K562 (cell line): ENCODE measurements at regions not wholly inside any gene's neighbourhood (a gene's known extent, or its start where the extent isn't known, plus 50 kb on each side); places are given as distances from the start of the nearest gene placed in this dataset.

ENCODE experiments used
- ATAC-seq: fragments of 200-7000 bp; cut with Tn5 transposase; 3 replicates; pipeline ENCODE4 v1.9.1; 2020; ENCODE audit warnings: moderate library complexity
- BruUV-seq: library from RNA; stranded (reverse); fragments of 400-500 nt; replicated peaks from 2 replicates; lab custom pipeline; 2021; lab: Mats Ljungman, UMichigan
- CTCF ChIA-PET: fragments of 300-600 bp; formaldehyde crosslinking; extraction: SDS; loops from one replicate; lab custom pipeline; 2021; ENCODE audit warnings: low intra/inter-chr PET ratio; lab: Yijun Ruan, JAX
- POLR2A ChIA-PET: fragments of 300-600, 350-650 bp; sonication (Branson Sonifier 250); formaldehyde crosslinking; extraction: SDS; loops from one replicate; lab custom pipeline; 2021; ENCODE audit warnings: antibody characterized with exemption, inconsistent platforms; lab: Yijun Ruan, JAX
- DNase-seq, 4 experiments: peaks; one replicate each; pipeline versions ENCODE4 v3.0.0 to v3.0.0-alpha.2; 2011 to 2018; ENCODE audit warnings: low spot score in 3 of 4, mixed read lengths in 3 of 4; ENCODE audit errors: extremely low read depth in 1 of 4
- FAIRE-seq: peaks from 2 replicates; lab custom pipeline; 2011; peaks lifted over from hg19 to GRCh38; lab: Jason Lieb, UNC
- H2AFZ ChIP-seq: 2 replicates; pipeline ENCODE4 v1.6.0; 2011; ENCODE audit warnings: low read depth, low read length, control low read depth, inconsistent platforms
- H3K27ac ChIP-seq: fragments of 200-600 bp; 3 replicates; pipeline ENCODE4 v1.8.0; 2011; ENCODE audit warnings: low read depth, mild to moderate bottlenecking, control low read depth, inconsistent platforms, low read length, moderate library complexity, mixed read lengths; ENCODE audit errors: extremely low read depth
- H3K27me3 ChIP-seq, 2 experiments: fragments of 300-600 bp in 1 of 2; 2 replicates in 1 of 2; 3 replicates in 1 of 2; pipeline versions ENCODE4 v1.6.0 to v1.8.0; 2011; ENCODE audit warnings: inconsistent platforms in 2 of 2, low read length in 2 of 2, mild to moderate bottlenecking in 1 of 2, mixed read lengths in 1 of 2, moderate library complexity in 1 of 2; ENCODE audit not compliant: control insufficient read depth in 2 of 2, insufficient read depth in 2 of 2
- H3K36me3 ChIP-seq: fragments of 300-600 bp; 3 replicates; pipeline ENCODE4 v1.8.0; 2011; ENCODE audit warnings: mild to moderate bottlenecking, low read length, inconsistent platforms; ENCODE audit not compliant: control insufficient read depth, insufficient read depth
- H3K4me1 ChIP-seq, 2 experiments: fragments of 200-600 bp in 1 of 2; replicated peaks in 1 of 2; 2 replicates in 1 of 2; 3 replicates in 1 of 2; pipeline versions ENCODE4 v1.5.1 to v1.8.0; 2011; ENCODE audit warnings: inconsistent platforms in 2 of 2, low read length in 2 of 2, mild to moderate bottlenecking in 1 of 2, mixed read lengths in 1 of 2, moderate library complexity in 1 of 2; ENCODE audit not compliant: control insufficient read depth in 2 of 2, insufficient read depth in 2 of 2
- H3K4me2 ChIP-seq: 2 replicates; pipeline ENCODE4 v1.6.1; 2011; ENCODE audit warnings: low read length, control low read depth, inconsistent platforms, mixed read lengths; ENCODE audit not compliant: insufficient read depth
- H3K4me3 ChIP-seq: fragments of 200-600 bp; sonication (generic), shearing (Covaris generic); 2 replicates; pipeline ENCODE4 v1.5.1; 2016; ENCODE audit warnings: control low read depth, inconsistent platforms
- H3K79me2 ChIP-seq: fragments of 200-600 bp; 3 replicates; pipeline ENCODE4 v1.8.0; 2011; ENCODE audit warnings: low read length, inconsistent platforms; ENCODE audit not compliant: control insufficient read depth, insufficient read depth
- H3K9ac ChIP-seq, 2 experiments: 2 replicates each; pipeline versions ENCODE4 v1.6.0 to v1.6.1; 2011; ENCODE audit warnings: low read depth in 2 of 2, low read length in 2 of 2, control low read depth in 1 of 2, inconsistent platforms in 1 of 2, mild to moderate bottlenecking in 1 of 2, mixed read lengths in 1 of 2; ENCODE audit not compliant: insufficient read depth in 1 of 2
- H3K9me1 ChIP-seq: one replicate; pipeline ENCODE4 v1.6.0; 2011; ENCODE audit warnings: inconsistent platforms, mild to moderate bottlenecking, low read length, moderate library complexity; ENCODE audit not compliant: control insufficient read depth, insufficient read depth
- H3K9me3 ChIP-seq: replicated peaks from 2 replicates; pipeline ENCODE4 v1.5.1; 2011; ENCODE audit warnings: low read depth, low read length, inconsistent platforms; ENCODE audit not compliant: control insufficient read depth, insufficient read depth
- H4K20me1 ChIP-seq: replicated peaks from 2 replicates; pipeline ENCODE4 v1.6.1; 2011; ENCODE audit warnings: low read length, inconsistent platforms, mixed read lengths; ENCODE audit not compliant: control insufficient read depth, insufficient read depth
- ATF6 ChIP-seq: sonication (generic); formaldehyde crosslinking; IDR thresholded peaks from 2 replicates; pipeline ENCODE4 v1.4.0; 2020; ENCODE audit warnings: mild to moderate bottlenecking, missing genetic modification reagents
- CHD1 ChIP-seq: fragments of 200-600 bp; sonication (generic); IDR thresholded peaks from one replicate; pipeline ENCODE4 v1.6.1; 2012; ENCODE audit warnings: mild to moderate bottlenecking, moderate library complexity, low read length, inconsistent platforms
- CREB5 ChIP-seq: fragments of 250-450 bp; sonication (Bioruptor Pico); IDR thresholded peaks from 2 replicates; pipeline ENCODE4 v1.5.0; 2020; ENCODE audit warnings: mild to moderate bottlenecking
- FOXJ2 ChIP-seq: fragments of 200-800 bp; sonication (Bioruptor generic); IDR thresholded peaks from 2 replicates; pipeline ENCODE4 v1.6.1; 2016; ENCODE audit warnings: missing genetic modification characterization, missing compliant biosample characterization
- MAZ ChIP-seq, 2 experiments: fragments of 450-650 bp in 1 of 2; sonication (generic) in 1 of 2; formaldehyde crosslinking; IDR thresholded peaks in 1 of 2; conservative IDR thresholded peaks in 1 of 2; 2 replicates each; pipeline versions ENCODE4 v1.4.0 to v1.5.0; 2020; ENCODE audit warnings: mild to moderate bottlenecking in 1 of 2, missing genetic modification reagents in 1 of 2
- NR2C1 ChIP-seq, 2 experiments: fragments of 450-650 bp; IDR thresholded peaks; 2 replicates each; pipeline ENCODE4 v1.6.1; 2017; ENCODE audit warnings: mild to moderate bottlenecking in 2 of 2, antibody characterized with exemption in 1 of 2, inconsistent platforms in 1 of 2, missing compliant biosample characterization in 1 of 2, missing genetic modification characterization in 1 of 2
- PURB ChIP-seq: sonication (generic); formaldehyde crosslinking; IDR thresholded peaks from 2 replicates; pipeline ENCODE4 v1.9.0; 2021; ENCODE audit warnings: low read depth, mild to moderate bottlenecking, missing genetic modification reagents
- RBFOX2 ChIP-seq: fragments of 200-400 bp; formaldehyde crosslinking; IDR thresholded peaks from 2 replicates; pipeline ENCODE4 v1.6.1; 2017; ENCODE audit warnings: low read depth, mild to moderate bottlenecking, low read length, moderate library complexity
- SMARCB1 ChIP-seq: IDR thresholded peaks from 2 replicates; pipeline ENCODE4 v1.6.1; 2011; ENCODE audit warnings: improper control_type of control experiment, low read depth; ENCODE audit not compliant: insufficient read length
- ZBTB34 ChIP-seq: fragments of 250-450 bp; sonication (Bioruptor Pico); IDR thresholded peaks from 2 replicates; pipeline ENCODE4 v1.8.0; 2021; ENCODE audit warnings: mild to moderate bottlenecking, moderate library complexity
- ZNF3 ChIP-seq: fragments of 250-450 bp; sonication (Bioruptor Pico); IDR thresholded peaks from 2 replicates; pipeline ENCODE4 v1.5.0; 2021; ENCODE audit warnings: mild to moderate bottlenecking, moderate library complexity
- ZNF408 ChIP-seq: fragments of 250-450 bp; sonication (Bioruptor Pico); IDR thresholded peaks from 2 replicates; pipeline ENCODE4 v1.4.0; 2020; ENCODE audit warnings: low read depth, mild to moderate bottlenecking, moderate library complexity
- ZNF609 ChIP-seq: sonication (generic); formaldehyde crosslinking; IDR thresholded peaks from 2 replicates; pipeline ENCODE4 v1.8.1; 2023; ENCODE audit warnings: missing genetic modification reagents, mild to moderate bottlenecking, borderline replicate concordance
- WGBS: fragments of 100-300 bp; shearing (Covaris generic); methylation state at CpG from one replicate; pipeline ENCODE4 v1.1.6; 2016; ENCODE audit warnings: low coverage, mixed read lengths; ENCODE audit not compliant: insufficient coverage; ENCODE audit errors: missing lambda C conversion rate; 5-methylcytosine and 5-hydroxymethylcytosine counted together
- in situ Hi-C: fragments of 300-500 bp; cut with MboI; formaldehyde crosslinking; loops from 4 replicates; pipeline ENCODE4 v1.15.0; 2018; ENCODE audit warnings: inconsistent platforms, mixed read lengths
- intact Hi-C: fragments of 100-400 bp; cut with micrococcal nuclease; formaldehyde crosslinking; loops from 2 replicates; pipeline ENCODE4 v1.14.2; 2022

- H3K9me1 ChIP-seq = no peaks in the 10 kb centered on the region
- no peak overlapping the region for H2AFZ ChIP-seq
- FAIRE-seq (no peak), ATAC-seq (no peak), DNase-seq (no peak)
- no peak overlapping the region for H3K4me3 ChIP-seq
- in situ Hi-C loops = no loop called here
- H3K4me1 ChIP-seq = no peaks in the 10 kb centered on the region
- H3K9me3 ChIP-seq = no peaks in the 10 kb centered on the region
- no peak overlapping the region for H3K27ac ChIP-seq
- CTCF ChIA-PET = no interaction called here
- WGBS = 0% methylated on average over 3 of the region's 3 CpGs
- H3K4me2 ChIP-seq = no peak overlapping the region
- no peaks in the 10 kb centered on the region for H3K36me3 ChIP-seq
- no peaks in the 10 kb centered on the region for H3K27me3 ChIP-seq
- no peaks in the 10 kb centered on the region for H4K20me1 ChIP-seq
- no peak overlapping the region for H3K9ac ChIP-seq
- POLR2A ChIA-PET = no interaction called here
- intact Hi-C loops = no loop called here
- no peaks in the 10 kb centered on the region for H3K79me2 ChIP-seq
- no TSS peak for BruUV-seq
- TF ChIP-seq CHD1 (no peak), CREB5 (no peak), ZBTB34 (no peak), ZNF408 (CRISPR knock-in tag) (no peak), SMARCB1 (no peak), ZNF609 (CRISPR knock-in tag) (no peak), MAZ (CRISPR knock-in tag; conservative IDR thresholded peaks at IDR 0.05 in 1 of 2, IDR thresholded peaks at IDR 0.05 in 1 of 2) (no peak), PURB (CRISPR knock-in tag) (no peak), ATF6 (no peak), NR2C1 (IDR thresholded peaks at IDR 0.05) (no peak), NR2C1 (tag; IDR thresholded peaks at IDR 0.05) (no peak), ZNF3 (CRISPR knock-in tag) (no peak), FOXJ2 (no peak), RBFOX2 (no peak)
Observed at GRCh38 chr5:28398185-28398584, 1359.8 kb upstream of the CDH9 start.
